Aorta (tissue), 5 donors: ENCODE measurements at regions not wholly inside any gene's neighbourhood (a gene's known extent, or its start where the extent isn't known, plus 50 kb on each side); places are given as distances from the start of the nearest gene placed in this dataset.

Experiments
- ATAC-seq: fragments of 200-7000 bp; cut with Tn5 transposase; one replicate; pipeline ENCODE4 v1.9.1; 2022; ENCODE audit warnings: moderate library complexity; ENCODE audit not compliant: low FRiP score
- DNase-seq, 2 donors: peaks; one replicate each; pipeline ENCODE4 v3.0.0-alpha.2; 2020
- H3K27ac ChIP-seq, 2 donors: one replicate each; pipeline ENCODE4 v1.5.1; 2013; ENCODE audit warnings: low read length in 2 of 2, mild to moderate bottlenecking in 2 of 2, moderate library complexity in 2 of 2, control low read depth in 1 of 2, inconsistent platforms in 1 of 2, low read depth in 1 of 2
- H3K27me3 ChIP-seq, 2 donors: one replicate each; pipeline ENCODE4 v1.6.1; 2013; ENCODE audit warnings: control low read depth in 1 of 2, low read length in 1 of 2, mild to moderate bottlenecking in 1 of 2, moderate library complexity in 1 of 2; ENCODE audit not compliant: insufficient read depth in 2 of 2, control insufficient read depth in 1 of 2
- H3K36me3 ChIP-seq, 2 donors: one replicate each; pipeline ENCODE4 v1.6.1; 2013; ENCODE audit warnings: control low read depth in 1 of 2, low read length in 1 of 2, mild to moderate bottlenecking in 1 of 2; ENCODE audit not compliant: insufficient read depth in 2 of 2, control insufficient read depth in 1 of 2
- H3K4me1 ChIP-seq, 2 donors: one replicate each; pipeline ENCODE4 v1.6.1; 2013; ENCODE audit warnings: low read length in 2 of 2, control low read depth in 1 of 2, mild to moderate bottlenecking in 1 of 2, moderate library complexity in 1 of 2; ENCODE audit not compliant: insufficient read depth in 2 of 2, control insufficient read depth in 1 of 2
- H3K4me3 ChIP-seq, 2 donors: one replicate each; pipeline ENCODE4 v1.5.1; 2013; ENCODE audit warnings: low read length in 2 of 2, control low read depth in 1 of 2, mild to moderate bottlenecking in 1 of 2
- H3K9me3 ChIP-seq: one replicate; pipeline ENCODE4 v1.6.1; 2013; ENCODE audit warnings: mild to moderate bottlenecking, low read length; ENCODE audit not compliant: control insufficient read depth
- WGBS, 2 donors: extraction: QIAGEN DNeasy Blood & Tissue Kit; methylation state at CpG; one replicate each; pipeline ENCODE4 v1.1.7; 2013; 5-methylcytosine and 5-hydroxymethylcytosine counted together
- intact Hi-C, 2 donors: fragments of 100-400 bp; cut with DNase I; formaldehyde crosslinking; loops; one replicate each; pipeline versions ENCODE4 v1.14.2 to v1.15.0; 2022
- donor health status: healthy with polysubstance abuse.
- donor health status: Bipolar disorder and iron deficiency.
- donor health status: DM: no; HTN: no; CAD: no.
- donor health status: DM: no; HTN: no; CAD: no.
- donor health status: DM: yes; HTN: yes; CAD: no.

DNA sequence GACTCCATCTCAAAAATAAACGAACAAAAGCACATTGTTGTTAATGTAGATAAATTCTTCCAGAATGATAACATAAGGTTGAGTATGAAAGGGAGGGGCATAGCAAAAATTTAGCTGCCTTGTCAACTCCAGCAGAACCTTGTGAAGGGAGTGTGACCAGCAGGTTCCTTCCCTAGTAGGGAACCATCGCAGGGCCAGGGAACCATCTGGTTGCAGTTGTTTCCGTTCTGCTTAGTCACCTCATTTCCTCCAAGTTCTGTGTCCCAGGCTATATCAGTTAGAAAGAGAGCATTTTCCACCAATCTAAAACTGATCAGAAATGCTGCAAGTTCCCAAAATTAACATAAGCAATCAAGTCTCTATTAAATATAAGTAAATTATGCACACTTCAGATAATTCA, 126.7 kb upstream of the BLID start:
- Histone ChIP-seq H3K27me3 (no peaks in the 10 kb centered on the region), H3K27ac (no peak overlapping the region), H3K4me1 (no peaks in the 10 kb centered on the region), H3K36me3 (no peaks in the 10 kb centered on the region), H3K9me3 (no peaks in the 10 kb centered on the region), H3K4me3 (no peak overlapping the region)
- no peak for ATAC-seq
- 78 to 82% methylated on average over 3 of the region's 3 CpGs for WGBS, 2 donors
- peak in 1 of 2 donors; percentile 52 for DNase-seq
- intact Hi-C loops = no loop called here

DNA sequence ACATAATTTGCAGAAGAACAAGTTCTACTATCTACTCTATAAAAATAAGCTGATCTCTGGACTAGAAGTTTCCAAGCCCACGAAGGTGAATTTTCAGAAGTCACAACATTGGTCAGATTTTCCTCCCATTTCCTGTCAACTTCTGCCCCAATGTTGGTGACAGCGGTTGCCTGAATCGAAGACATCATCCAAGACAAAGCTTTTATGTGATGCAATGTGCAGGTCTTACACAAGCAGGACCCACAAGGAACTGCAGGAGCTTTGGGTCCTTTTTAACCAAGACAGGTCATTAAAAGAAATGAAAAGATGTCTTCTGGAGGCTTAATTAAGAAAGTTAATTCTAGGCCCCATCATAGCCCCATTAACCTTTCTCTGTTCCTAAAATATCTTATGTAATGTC, 125.6 kb upstream of the BLID start:
- 90 to 98% methylated on average over 3 of the region's 3 CpGs for WGBS, 2 donors
- Histone ChIP-seq H3K4me3 (no peak overlapping the region), H3K9me3 (no peaks in the 10 kb centered on the region), H3K27ac (no peak overlapping the region), H3K36me3 (no peaks in the 10 kb centered on the region), H3K4me1 (no peaks in the 10 kb centered on the region), H3K27me3 (no peaks in the 10 kb centered on the region)
- DNase-seq (no peak), ATAC-seq (no peak)
- intact Hi-C loops = no loop called here

DNA sequence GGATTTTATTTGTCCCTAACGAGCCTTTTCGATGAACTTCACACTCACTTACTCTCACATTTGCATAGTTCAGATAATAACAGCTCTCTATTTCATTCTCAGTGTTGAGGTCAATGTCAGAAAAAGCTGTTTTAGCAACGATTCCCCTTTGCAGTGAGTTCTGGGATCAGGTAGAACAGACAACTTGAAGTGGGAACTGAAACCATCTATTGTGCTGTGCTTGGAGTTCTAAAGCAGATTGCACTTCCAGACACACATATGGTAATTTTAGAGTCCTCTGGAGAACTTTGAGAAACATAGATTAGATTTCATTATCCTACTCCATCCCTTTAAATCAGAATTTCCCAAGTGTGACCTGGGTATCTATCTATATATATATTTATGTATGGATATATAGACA, 124.6 kb upstream of the BLID start:
- no peak for ATAC-seq
- WGBS, 2 donors = 90 to 92% methylated on average over 3 of the region's 3 CpGs
- no peaks in the 10 kb centered on the region for H3K4me1 ChIP-seq

DNA sequence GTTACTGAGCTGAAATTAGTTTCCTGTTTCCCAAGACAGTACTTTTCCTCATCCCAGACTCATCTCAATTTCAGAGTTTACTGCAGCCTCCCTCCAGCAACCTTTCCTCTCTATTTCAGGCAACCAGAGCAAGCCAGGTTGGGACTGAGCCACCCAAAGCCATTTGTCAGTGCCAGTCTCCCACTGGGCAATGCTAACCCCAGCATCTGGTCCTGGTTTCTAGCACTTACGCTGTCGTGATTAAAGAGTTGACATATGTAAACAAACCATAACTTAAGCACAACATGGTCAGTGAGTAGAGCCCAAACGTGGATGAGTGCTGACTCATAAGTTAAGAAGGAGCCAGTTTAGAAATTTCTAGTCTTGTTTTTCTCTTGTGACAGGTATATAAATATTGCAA, 119.6 kb upstream of the BLID start:
- Histone ChIP-seq H3K27ac (peak overlapping the region in 1 of 2 donors; percentile 48), H3K36me3 (no peaks in the 10 kb centered on the region), H3K4me3 (no peak overlapping the region), H3K27me3 (no peaks in the 10 kb centered on the region), H3K9me3 (no peaks in the 10 kb centered on the region), H3K4me1 (peaks cover 0 to 2% of the 10 kb centered on the region in 2 donors)
- intact Hi-C loops = no loop called here
- peak in 1 of 2 donors; percentile 45 for DNase-seq
- ATAC-seq = peak; percentile 73
- WGBS, 2 donors = 5% methylated on average over 3 of the region's 3 CpGs

More for the DNA sequence above, 124.6 kb upstream of the BLID start:
- Histone ChIP-seq H3K9me3 (no peaks in the 10 kb centered on the region), H3K27ac (no peak overlapping the region), H3K27me3 (no peaks in the 10 kb centered on the region), H3K36me3 (no peaks in the 10 kb centered on the region), H3K4me3 (no peak overlapping the region)
- DNase-seq = no peak
- intact Hi-C loops = no loop called here

DNA sequence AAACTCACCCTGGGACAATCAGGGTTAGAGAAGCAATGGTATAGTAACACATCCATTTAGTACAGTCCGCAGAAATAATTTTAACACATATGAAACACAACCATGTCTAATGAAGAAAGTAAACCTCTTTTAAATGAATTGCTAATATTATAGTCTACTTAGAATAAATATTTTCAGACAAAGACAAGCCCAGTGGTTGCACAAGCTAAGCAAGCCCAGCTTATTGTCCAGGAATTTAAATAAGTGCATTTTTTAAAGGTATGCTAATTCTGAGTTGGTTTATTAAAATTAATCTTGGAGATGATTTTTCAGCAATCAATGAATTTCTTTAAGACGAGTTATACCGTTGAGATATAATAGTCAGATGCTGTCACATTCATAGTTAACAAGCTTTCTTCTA, 118.8 kb upstream of the BLID start:
- Histone ChIP-seq H3K27ac (no peak overlapping the region), H3K4me3 (no peak overlapping the region), H3K27me3 (no peaks in the 10 kb centered on the region), H3K36me3 (no peaks in the 10 kb centered on the region), H3K9me3 (no peaks in the 10 kb centered on the region), H3K4me1 (peaks cover 0 to 2% of the 10 kb centered on the region in 2 donors)
- DNase-seq (no peak), ATAC-seq (no peak)
- WGBS, 2 donors = 85 to 87% methylated on average over 3 of the region's 3 CpGs
- intact Hi-C loops = no loop called here

DNA sequence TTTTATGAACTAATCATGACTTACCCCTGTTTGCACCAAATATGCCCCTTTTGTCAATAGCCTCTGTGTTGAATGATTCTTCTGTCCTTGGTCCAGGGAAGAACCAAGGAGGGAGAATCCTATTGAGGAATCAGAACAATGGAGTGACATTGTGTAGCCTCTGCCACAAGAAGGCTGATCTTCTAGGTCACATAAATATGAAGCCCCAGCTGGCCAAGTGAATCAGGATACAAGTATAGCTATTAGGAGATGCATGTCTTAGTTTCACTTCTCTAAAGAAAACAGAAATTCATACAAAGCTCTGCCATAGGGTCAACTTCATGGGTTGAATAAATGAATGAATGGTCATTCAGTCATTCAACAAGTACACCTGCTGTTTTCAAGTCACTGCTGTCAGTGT, 118.2 kb upstream of the BLID start:
- ATAC-seq (no peak), DNase-seq (no peak)
- Histone ChIP-seq H3K27me3 (no peaks in the 10 kb centered on the region), H3K27ac (no peak overlapping the region), H3K4me3 (no peak overlapping the region), H3K4me1 (peaks cover 0 to 2% of the 10 kb centered on the region in 2 donors), H3K36me3 (no peaks in the 10 kb centered on the region), H3K9me3 (no peaks in the 10 kb centered on the region)
- intact Hi-C loops = no loop called here

DNA sequence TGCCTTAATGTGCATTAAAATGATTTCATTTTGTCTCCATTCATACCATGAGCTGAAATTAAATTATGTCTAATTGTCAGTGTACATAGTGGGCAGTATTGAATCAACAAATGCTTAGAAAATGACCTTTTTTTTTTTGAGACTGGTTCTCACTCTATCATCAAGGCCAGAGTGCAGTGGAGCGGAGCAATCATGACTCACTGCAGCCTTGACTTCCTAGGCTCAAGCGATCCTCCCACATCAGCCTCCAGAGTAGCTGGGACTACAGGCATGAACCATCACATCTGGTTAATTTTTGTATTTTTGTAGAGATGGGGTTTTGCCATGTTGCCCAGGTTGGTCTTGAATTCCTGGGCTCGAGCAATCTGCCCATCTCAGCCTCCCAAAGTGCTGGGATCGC, 117.0 kb upstream of the BLID start:
- no peak overlapping the region for H3K4me3 ChIP-seq
- 96 to 97% methylated on average over 4 of the region's 4 CpGs for WGBS, 2 donors
- no peak for ATAC-seq
- intact Hi-C loops = no loop called here
- DNase-seq = no peak
- no peaks in the 10 kb centered on the region for H3K9me3 ChIP-seq
- H3K27ac ChIP-seq = no peak overlapping the region
- H3K36me3 ChIP-seq = no peaks in the 10 kb centered on the region
- peaks cover 0 to 2% of the 10 kb centered on the region in 2 donors for H3K4me1 ChIP-seq
- H3K27me3 ChIP-seq = no peaks in the 10 kb centered on the region

DNA sequence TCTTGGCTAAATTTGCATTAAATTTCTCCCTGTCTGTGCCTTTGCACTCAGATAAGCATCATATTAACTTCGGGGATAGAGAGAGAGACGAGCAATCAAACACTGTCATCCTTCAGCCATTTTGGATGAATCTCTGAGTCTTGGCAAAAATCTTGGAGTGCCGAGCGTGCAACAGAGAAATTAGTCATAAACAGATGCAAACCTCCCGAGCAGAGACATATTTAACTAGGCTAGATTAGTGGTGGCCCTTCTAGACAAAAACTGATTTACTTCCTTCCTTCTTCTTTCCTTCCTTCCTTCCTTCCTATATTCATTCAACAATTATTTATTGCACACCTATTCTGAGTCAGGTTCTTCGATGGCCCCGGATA, 114.4 kb upstream of the BLID start:
- DNase-seq (no peak), ATAC-seq (no peak)
- Histone ChIP-seq H3K27me3 (no peaks in the 10 kb centered on the region), H3K4me3 (no peak overlapping the region), H3K4me1 (peaks cover 2 to 4% of the 10 kb centered on the region in 2 donors), H3K9me3 (no peaks in the 10 kb centered on the region), H3K27ac (no peak overlapping the region), H3K36me3 (no peaks in the 10 kb centered on the region)
- 86 to 89% methylated on average over 7 of the region's 7 CpGs for WGBS, 2 donors
- intact Hi-C loops = no loop called here

DNA sequence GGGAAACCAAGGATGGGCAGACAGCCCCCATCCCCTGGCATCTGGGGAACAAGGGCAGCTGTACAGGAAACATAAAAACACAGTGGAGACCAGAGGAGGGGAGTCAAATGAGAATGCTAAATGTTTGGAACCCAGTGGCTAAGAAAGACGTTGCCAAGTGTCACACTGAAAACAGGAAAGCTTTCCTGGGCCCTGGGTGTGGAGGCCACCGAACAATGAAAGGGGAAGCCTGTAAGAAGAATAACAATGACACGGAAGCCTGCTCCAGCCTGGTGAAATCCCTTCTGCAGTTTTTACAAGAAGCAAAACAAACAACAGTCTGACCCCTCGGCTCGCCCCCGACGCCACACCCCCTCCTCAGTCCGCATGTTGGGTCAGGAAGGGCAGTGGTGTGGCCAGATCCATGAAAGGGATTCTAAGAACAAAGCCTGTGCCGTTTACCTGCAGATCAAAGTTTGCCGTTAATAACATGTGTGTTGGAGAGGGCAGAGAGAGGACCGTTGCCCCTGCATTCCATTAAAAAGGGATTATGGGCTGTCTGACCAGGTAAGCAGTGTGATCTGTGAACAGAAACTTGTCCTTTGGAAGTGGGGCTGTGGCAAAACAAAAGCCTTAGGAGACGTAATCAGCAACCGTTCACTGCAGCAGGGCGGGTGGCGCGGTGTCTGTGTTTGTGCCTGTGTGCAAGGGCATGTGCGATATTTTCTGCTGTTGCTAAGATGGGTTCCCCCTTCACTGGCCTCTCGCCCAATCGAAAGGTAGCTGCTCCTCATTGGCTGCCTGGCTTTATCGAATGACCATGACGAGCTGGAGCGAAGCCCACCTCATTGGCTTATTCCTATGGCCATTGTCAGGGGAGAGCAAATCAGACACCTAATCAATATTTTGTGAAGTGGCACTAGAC, 113.7 kb upstream of the BLID start:
- DNase-seq (no peak), ATAC-seq (peak; percentile 13)
- H3K4me1 ChIP-seq = peaks cover 2 to 4% of the 10 kb centered on the region in 2 donors
- H3K9me3 ChIP-seq = no peaks in the 10 kb centered on the region
- no peak overlapping the region for H3K27ac ChIP-seq
- no peaks in the 10 kb centered on the region for H3K27me3 ChIP-seq
- WGBS, 2 donors = 65 to 67% methylated on average over 22 of the region's 22 CpGs
- no peaks in the 10 kb centered on the region for H3K36me3 ChIP-seq
- H3K4me3 ChIP-seq = no peak overlapping the region
- intact Hi-C loops = no loop called here
